OCI-M2 (cell line): ENCODE measurements at regions not wholly inside any gene's neighbourhood (a gene's known extent, or its start where the extent isn't known, plus 50 kb on each side); places are given as distances from the start of the nearest gene placed in this dataset.
"Not testable (repeated sequence)": the region's sequence is repeated elsewhere in the genome, so short reads cannot be mapped to it uniquely, and the experiment has no call there.

ENCODE experiments used
- DNase-seq: peaks from one replicate; lab custom pipeline; 2025; ENCODE audit not compliant: unreplicated experiment; lab: John Stamatoyannopoulos, UW

GRCh38 chr4:77501851-77502250 is 103.8 kb upstream of the CXCL13 start:
- no peak for DNase-seq

GRCh38 chr4:77504407-77504806 is 101.2 kb upstream of the CXCL13 start:
- no peak for DNase-seq

- no peak for DNase-seq
These were observed 100.2 kb upstream of the CXCL13 start for GRCh38 chr4:77505275-77505957.

GRCh38 chr4:77505958-77506319 is 99.7 kb upstream of the CXCL13 start:
- no peak for DNase-seq

- DNase-seq = no peak
These were observed 95.3 kb upstream of the CXCL13 start for GRCh38 chr4:77510367-77510766.

GRCh38 chr4:77525538-77525937 is 80.1 kb upstream of the CXCL13 start:
- no peak for DNase-seq

GRCh38 chr4:77527900-77528299 is 77.7 kb upstream of the CXCL13 start:
- DNase-seq = not testable (repeated sequence)

- no peak for DNase-seq
These were observed 67.5 kb upstream of the CXCL13 start for GRCh38 chr4:77538144-77538543.

- no peak for DNase-seq
These were observed 67.0 kb upstream of the CXCL13 start for GRCh38 chr4:77538574-77539157.
